ENCODE measurements at regions not wholly inside any gene's neighbourhood (a gene's known extent, or its start where the extent isn't known, plus 50 kb on each side); places are given as distances from the start of the nearest gene placed in this dataset.

DNA sequence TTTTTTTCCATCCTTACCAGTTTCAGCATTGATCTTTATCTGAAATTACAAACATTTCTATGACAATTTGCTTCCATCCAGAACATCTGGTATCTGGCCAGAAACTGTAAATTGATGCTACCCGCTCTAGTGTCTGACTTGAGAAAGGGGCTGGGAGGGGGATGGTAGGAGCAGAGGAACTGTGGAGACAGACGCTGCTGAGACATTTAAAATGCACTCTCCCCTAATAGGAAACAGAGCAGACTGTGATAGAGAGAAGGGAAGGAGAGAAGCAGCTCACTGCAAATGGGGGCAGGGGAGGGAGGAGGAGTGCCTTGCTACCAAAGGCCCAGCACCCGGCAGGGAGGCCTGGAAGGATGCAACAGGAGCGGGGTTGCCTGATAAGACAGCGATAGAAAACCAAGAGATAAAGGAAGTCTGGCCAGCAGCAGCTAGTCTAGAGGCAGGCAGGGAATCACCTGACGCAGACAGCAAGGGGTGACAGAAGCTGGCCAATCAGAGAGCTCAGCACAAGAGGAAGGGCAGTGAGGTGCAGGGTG lies 195.5 kb upstream of the NFIA start:
- Histone ChIP-seq H3K4me1 (no peaks in the 10 kb centered on the region), H3K9me3 (no peaks in the 10 kb centered on the region), H3K27me3 (no peaks in the 10 kb centered on the region), H3K4me3 (no peak overlapping the region), H3K27ac (no peak overlapping the region), H3K36me3 (no peaks in the 10 kb centered on the region)
- TF ChIP-seq CTCF (IDR thresholded peaks at IDR 0.05) = no peak
- intact Hi-C loops (cut with DNase I) = no loop called here
- ATAC-seq = no peak
- DNase-seq = peak in 1 of 4 donors; percentile 31

GRCh38 chr1:60886090-60886489 lies 196.3 kb upstream of the NFIA start:
- intact Hi-C loops (cut with DNase I) = no loop called here
- Histone ChIP-seq H3K4me3 (no peak overlapping the region), H3K36me3 (no peaks in the 10 kb centered on the region), H3K4me1 (no peaks in the 10 kb centered on the region), H3K27me3 (no peaks in the 10 kb centered on the region), H3K9me3 (no peaks in the 10 kb centered on the region), H3K27ac (no peak overlapping the region)
- no peak for ATAC-seq
- no peak for DNase-seq
- TF ChIP-seq CTCF (IDR thresholded peaks at IDR 0.05) = no peak

GRCh38 chr1:60880202-60880601 lies 202.2 kb upstream of the NFIA start:
- Histone ChIP-seq H3K27ac (no peak overlapping the region), H3K9me3 (no peaks in the 10 kb centered on the region), H3K27me3 (no peaks in the 10 kb centered on the region), H3K36me3 (no peaks in the 10 kb centered on the region), H3K4me1 (no peaks in the 10 kb centered on the region), H3K4me3 (no peak overlapping the region)
- ATAC-seq (no peak), DNase-seq (no peak)
- intact Hi-C loops (cut with DNase I) = no loop called here
- TF ChIP-seq CTCF (IDR thresholded peaks at IDR 0.05) = no peak

DNA sequence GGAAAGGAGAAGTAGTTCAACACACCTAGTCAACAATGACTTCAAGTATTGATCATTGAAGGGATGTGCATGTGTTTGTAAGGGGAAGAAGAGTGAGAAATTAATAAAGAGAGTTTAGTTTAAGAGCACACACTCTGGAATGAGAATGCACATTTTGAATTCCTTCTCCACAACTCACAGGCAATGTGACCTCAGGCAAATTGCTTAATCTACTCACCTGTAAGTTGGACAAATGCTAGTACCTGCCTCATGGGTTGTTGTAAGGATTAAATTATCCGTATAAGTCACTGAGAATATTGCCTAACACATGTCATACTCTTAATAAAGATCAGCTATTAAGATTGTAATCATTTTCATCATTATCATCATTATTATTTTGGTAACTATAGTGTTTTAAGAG lies 204.0 kb upstream of the NFIA start:
- DNase-seq (no peak), ATAC-seq (no peak)
- H3K9me3 ChIP-seq = no peaks in the 10 kb centered on the region
- intact Hi-C loops (cut with DNase I) = no loop called here
- H3K27ac ChIP-seq = no peak overlapping the region
- no peaks in the 10 kb centered on the region for H3K4me1 ChIP-seq
- H3K36me3 ChIP-seq = no peaks in the 10 kb centered on the region
- H3K27me3 ChIP-seq = no peaks in the 10 kb centered on the region
- no peak overlapping the region for H3K4me3 ChIP-seq
- TF ChIP-seq CTCF (IDR thresholded peaks at IDR 0.05) = no peak

DNA sequence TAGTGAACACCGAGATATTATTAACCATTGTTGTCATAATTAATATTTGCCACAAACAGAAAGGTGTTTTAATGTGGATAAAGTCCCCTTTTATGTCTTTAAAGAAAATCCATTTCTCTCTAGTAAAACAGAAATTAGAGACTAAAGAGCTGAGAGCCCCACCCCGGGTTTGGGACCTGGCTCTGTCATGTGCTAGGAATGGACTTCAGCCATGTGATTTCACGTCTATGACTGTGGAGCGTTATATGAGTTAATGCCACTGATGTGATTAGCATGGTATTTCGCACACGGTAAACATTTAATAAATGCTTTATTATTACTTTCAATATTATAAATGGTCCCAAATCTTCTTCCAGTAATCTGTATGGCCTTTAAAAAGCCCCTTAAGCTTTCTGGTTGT lies 205.0 kb upstream of the NFIA start:
- no peak for TF ChIP-seq CTCF (IDR thresholded peaks at IDR 0.05)
- Histone ChIP-seq H3K36me3 (no peaks in the 10 kb centered on the region), H3K4me3 (no peak overlapping the region), H3K27me3 (no peaks in the 10 kb centered on the region), H3K27ac (no peak overlapping the region), H3K4me1 (no peaks in the 10 kb centered on the region), H3K9me3 (no peaks in the 10 kb centered on the region)
- DNase-seq (no peak), ATAC-seq (no peak)
- intact Hi-C loops (cut with DNase I) = no loop called here

Measured in left lung (tissue), 4 donors.